Activated T-cell treated with anti-CD3 and anti-CD28 coated beads for 1 hour (primary cell): ENCODE measurements at regions not wholly inside any gene's neighbourhood (a gene's known extent, or its start where the extent isn't known, plus 50 kb on each side); places are given as distances from the start of the nearest gene placed in this dataset.

Source experiments
- DNase-seq: peaks from one replicate; pipeline ENCODE4 v3.0.0-alpha.2; 2020; ENCODE audit warnings: low read depth

DNA sequence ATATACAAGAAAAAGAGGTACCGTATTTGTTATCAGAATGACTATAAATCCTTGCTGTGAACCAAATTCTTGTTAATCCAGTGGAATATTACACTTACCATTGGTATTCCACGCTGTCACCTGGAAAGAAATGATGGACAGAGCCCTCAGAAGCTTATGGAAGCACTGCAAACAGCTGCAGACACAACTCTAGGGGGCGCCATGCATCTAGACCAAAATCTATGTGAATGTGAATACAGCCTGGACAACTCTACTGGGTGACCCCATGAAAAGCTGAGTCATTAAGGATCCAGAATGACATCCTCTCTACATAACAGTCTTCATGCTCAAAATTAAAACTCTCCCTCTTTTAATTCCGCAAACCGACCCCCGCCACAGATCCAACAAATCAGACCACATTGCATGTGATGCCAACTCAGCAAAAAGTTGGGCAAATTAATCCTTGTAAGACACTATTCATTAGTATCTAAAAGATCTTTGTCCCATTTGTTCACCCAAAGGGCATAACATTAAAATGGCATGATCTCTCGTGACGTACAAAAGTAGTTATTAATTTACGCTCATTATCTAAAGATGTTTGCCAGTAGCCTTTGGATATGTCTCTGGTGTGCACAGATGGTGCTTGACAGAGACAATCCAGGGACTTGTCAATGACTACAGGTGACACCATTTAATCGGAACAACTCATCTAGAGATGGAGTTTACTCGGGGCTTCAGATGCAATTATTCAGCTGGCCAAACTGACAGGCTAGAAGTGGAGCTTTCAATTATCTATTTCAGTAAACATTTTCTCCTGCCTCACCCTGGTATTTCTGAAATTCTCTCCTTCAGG is 552.7 kb upstream of the PSMD7 start:
- DNase-seq = no peak

- no peak for DNase-seq
Observed at GRCh38 chr16:73739049-73739769, 557.4 kb upstream of the PSMD7 start.

DNA sequence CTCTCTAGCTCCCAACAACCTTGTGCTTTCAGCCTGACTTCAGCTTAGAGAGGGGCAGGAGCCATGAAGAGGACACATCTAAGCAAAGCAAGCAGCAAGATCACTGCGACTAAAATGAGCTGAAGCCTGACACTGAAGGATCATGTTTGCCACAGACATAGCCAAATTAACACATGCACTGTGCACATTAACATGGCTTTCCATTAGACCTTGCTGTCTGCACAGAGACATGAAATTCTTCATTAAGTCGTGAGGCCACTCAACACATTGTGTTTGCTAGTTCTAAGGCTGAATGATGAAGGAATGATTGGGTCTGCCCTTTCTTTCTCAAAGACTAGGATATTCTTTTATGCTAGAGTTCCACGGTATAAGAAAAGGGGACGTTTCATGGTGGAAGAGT is 558.3 kb upstream of the PSMD7 start:
- DNase-seq = no peak

DNA sequence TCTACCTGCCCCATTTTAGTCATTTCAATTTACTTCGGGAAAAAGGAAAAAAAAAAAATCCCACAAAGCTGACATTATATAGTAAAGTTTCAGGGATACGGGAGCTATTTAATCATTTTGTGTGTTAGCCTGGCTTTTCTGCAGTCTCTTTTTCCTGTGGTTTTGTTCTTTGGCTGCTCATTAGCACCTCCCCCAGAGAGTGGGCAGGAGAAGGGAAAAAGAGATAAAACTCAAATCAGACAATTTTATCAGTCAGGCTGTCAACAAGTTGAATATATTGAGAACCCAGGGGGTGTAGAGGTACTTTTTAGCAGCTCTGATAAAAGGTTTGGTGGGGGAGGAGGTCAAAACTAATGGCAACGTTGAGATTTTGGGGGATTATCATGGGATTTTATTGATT is 559.0 kb upstream of the PSMD7 start:
- DNase-seq = no peak

GRCh38 chr16:73735954-73736353 is 560.7 kb upstream of the PSMD7 start:
- DNase-seq = no peak

DNA sequence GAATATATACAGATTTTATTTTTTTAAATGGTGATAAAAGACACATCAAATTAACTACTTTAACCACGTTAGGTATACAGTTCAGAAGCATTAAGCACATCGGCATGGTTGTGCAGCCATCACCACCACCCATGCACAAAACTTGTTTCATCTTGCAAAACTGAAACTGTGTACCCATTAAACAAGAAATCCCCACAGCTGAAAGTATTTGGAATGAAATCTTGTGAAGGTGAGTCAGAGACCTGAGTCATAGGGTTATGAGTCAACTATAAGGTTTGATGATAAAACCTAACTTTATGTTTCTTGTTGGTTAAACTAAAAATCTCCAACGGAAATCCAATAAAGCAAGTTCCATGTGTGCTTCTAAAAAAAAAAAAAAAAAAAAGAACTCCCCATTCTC is 561.6 kb upstream of the PSMD7 start:
- DNase-seq = no peak

DNA sequence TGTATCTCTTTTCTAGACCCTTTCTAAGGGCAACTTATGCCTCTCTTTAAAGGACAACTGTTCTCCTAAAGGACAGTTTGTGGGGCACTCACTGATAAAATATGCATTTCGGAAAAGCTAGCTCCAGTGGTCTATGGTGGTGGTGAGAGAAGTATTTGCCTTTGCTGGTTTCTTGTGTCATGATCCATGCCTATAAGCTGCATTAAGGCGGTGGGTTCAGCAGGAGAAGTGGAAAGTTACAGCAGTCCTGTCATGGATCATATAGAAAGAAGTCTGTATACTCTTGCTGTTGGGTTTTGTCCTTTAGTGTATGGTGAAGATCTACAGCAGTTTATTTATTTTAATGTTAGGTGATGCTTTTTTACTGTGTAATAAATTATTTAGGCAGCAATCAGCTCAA is 563.9 kb upstream of the PSMD7 start:
- DNase-seq = no peak

DNA sequence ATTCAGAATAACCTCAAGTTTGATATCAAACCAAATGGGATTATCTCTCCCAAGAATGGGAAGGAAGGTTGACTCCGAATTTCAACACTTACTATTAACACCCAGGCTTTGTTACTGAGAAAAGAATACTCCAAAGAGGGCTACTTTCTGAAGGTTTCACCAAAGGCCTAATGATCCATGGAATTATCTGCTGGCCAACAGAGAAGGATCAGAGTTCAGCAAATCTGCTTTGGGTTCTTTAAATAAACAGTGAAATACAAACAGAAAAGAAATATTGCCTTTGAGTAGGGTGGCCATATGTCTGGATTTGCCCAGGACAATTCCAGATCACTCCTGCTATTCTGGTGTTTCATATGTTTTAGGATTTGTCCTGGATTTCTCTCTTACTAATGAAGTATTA is 564.5 kb upstream of the PSMD7 start:
- DNase-seq = no peak

- no peak for DNase-seq
Observed at GRCh38 chr16:73730481-73731090, 566.0 kb upstream of the PSMD7 start.

DNA sequence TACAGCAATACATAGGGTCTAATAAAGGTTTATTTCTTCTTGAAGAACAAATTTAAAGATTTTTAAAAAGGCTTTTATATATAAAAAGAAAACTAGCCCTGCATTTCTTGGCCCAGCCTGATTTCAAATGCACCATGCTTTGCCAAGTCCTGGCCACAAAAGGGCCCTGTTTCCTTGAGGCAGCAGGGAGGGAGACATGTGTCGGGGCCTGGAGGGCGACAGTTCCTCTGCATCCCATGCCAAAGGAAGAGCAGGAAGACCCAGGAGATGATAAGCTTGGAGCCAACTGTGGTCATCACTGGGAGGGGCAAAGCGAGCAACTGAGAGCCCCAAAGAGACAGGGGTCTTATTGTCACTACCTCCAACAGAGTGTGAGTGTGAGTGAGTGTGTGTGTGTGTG is 571.5 kb upstream of the PSMD7 start:
- DNase-seq = no peak

DNA sequence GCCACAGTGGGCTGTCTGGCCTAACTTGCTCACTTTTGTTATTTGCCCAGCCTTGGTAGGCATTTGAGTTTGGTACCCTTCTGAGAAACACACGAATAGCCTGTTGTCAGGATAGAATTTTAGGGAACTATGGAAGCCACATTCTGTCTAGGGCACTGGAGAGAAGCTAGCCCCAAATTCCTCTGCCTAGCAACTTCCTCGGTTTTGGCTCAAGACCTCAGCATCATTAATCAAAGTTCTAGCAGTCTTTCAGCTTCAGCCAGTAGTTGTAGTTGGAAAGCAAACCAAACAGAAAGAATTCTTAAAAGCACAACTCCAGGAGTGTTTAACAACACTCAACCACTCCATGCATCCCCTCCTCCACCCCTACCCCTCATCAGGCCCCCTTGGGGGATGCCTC is 572.1 kb upstream of the PSMD7 start:
- no peak for DNase-seq

DNA sequence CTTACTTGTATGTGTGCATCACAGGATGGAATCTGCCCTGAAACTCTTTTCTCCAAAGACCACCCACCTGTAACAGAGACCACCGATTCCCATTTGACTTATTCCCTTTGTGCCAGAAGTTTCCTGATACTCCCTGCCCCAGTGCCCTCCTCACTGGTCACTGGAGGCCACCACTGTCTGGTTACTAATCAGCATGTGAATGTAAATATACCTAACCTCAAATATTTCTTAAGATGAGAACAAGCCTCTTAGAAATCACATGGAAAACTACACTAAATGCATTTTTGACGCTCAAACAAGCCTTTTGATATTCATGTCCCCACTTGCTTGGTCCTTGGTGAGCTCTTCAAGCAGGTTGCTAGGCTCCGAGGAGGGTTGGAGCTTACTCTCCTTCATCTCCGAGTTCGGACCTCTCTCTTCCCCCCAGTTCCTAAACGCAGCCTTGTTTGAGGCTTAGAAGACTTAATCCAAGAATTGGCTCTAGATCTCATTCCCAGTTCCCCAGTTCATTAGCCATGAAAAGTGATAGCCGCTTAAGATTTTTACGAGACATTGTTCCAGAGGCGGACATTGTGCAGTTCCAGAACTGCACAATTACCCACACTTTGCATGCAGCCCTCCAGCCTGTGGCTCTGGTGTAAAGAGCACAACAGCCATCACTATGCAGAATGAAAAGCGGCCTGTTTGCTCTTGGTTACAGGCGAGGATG is 579.2 kb upstream of the PSMD7 start:
- no peak for DNase-seq

DNA sequence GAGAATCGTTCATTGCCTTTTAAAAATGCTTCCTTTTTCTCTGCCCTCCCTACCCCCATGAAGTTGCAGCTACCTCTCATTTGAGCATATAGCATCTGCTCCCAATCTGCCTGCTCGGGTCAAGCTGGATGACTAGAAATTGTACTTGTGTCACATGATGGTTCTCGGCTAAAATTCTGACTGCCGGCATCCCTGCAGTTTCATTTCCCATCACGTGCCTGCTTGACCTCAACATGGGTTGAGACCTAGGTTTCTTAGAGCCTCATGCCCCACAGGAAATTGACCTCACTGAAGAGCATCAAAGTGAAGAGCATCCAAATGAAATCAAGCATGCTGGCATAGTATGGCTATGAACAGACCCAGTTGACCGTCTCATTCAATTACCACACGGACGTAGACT is 581.6 kb upstream of the PSMD7 start:
- DNase-seq = no peak

- no peak for DNase-seq
Observed at GRCh38 chr16:73713778-73714495, 582.7 kb upstream of the PSMD7 start.

- DNase-seq = no peak
Observed at GRCh38 chr16:73713251-73713650, 583.4 kb upstream of the PSMD7 start.

GRCh38 chr16:73711406-73712080 is 585.1 kb upstream of the PSMD7 start:
- DNase-seq = no peak

GRCh38 chr16:73710526-73710925 is 586.1 kb upstream of the PSMD7 start:
- DNase-seq = no peak

GRCh38 chr16:73707863-73708262 is 588.8 kb upstream of the PSMD7 start:
- DNase-seq = no peak

DNA sequence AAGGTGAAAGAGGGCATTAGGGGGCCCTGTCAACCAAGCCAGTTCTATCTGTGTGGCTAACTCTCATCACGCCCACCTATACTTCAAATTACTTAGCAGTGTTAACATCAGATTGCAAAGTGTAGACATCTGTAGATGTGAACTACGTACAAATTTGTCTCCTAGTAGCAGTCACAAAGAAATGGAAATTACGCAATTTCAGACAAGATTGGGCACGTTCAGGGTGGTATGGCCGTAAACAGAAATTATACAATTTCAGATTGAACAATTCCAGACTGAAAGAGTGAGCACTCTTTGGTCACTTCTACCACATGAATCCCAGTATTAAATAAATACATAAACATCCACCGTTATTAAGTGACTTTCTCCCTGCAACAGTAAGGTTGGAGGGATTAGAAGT is 592.7 kb upstream of the PSMD7 start:
- no peak for DNase-seq

GRCh38 chr16:73697336-73697735 is 599.3 kb upstream of the PSMD7 start:
- DNase-seq = no peak

DNA sequence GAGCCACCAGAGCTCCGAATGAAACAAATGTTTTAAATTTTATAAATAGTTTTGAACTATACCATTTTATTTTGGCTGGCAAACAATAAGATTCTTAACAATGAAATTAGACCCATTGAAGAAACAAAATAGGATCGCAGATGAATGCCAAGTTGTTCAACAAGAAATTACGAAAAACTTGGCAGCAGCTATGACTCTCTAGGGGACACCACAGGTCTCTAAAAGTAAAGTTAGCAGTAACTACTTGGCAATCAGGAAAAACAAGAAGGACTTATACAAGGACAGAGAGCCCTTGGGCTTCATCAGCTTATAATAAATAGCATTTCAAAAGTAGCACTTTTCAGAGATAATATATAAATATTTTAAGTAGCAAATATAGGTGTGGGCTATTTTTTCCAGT is 603.8 kb upstream of the PSMD7 start:
- no peak for DNase-seq
